ENCODE measurements at regions not wholly inside any gene's neighbourhood (a gene's known extent, or its start where the extent isn't known, plus 50 kb on each side); places are given as distances from the start of the nearest gene placed in this dataset.

- H3K4me3 ChIP-seq (ENCODE audit: low read length): no peak overlapping the region
- TF ChIP-seq MXI1 (conservative IDR thresholded peaks at IDR 0.05; ENCODE audit: poor library complexity, severe bottlenecking) (no peak), EZH2 (IDR thresholded peaks at IDR 0.05; ENCODE audit: borderline replicate concordance, insufficient read depth, low read length, poor library complexity, severe bottlenecking) (no peak), SMC3 (conservative IDR thresholded peaks at IDR 0.05; ENCODE audit: poor library complexity) (no peak), RAD21 (conservative IDR thresholded peaks at IDR 0.05) (no peak), CTCF (IDR thresholded peaks at IDR 0.05; ENCODE audit: poor library complexity, severe bottlenecking) (no peak), TAF1 (IDR thresholded peaks at IDR 0.05; ENCODE audit: low read depth) (no peak), POLR2AphosphoS5 (IDR thresholded peaks at IDR 0.05) (no peak)
- TF ChIP-seq, protein P1, sequence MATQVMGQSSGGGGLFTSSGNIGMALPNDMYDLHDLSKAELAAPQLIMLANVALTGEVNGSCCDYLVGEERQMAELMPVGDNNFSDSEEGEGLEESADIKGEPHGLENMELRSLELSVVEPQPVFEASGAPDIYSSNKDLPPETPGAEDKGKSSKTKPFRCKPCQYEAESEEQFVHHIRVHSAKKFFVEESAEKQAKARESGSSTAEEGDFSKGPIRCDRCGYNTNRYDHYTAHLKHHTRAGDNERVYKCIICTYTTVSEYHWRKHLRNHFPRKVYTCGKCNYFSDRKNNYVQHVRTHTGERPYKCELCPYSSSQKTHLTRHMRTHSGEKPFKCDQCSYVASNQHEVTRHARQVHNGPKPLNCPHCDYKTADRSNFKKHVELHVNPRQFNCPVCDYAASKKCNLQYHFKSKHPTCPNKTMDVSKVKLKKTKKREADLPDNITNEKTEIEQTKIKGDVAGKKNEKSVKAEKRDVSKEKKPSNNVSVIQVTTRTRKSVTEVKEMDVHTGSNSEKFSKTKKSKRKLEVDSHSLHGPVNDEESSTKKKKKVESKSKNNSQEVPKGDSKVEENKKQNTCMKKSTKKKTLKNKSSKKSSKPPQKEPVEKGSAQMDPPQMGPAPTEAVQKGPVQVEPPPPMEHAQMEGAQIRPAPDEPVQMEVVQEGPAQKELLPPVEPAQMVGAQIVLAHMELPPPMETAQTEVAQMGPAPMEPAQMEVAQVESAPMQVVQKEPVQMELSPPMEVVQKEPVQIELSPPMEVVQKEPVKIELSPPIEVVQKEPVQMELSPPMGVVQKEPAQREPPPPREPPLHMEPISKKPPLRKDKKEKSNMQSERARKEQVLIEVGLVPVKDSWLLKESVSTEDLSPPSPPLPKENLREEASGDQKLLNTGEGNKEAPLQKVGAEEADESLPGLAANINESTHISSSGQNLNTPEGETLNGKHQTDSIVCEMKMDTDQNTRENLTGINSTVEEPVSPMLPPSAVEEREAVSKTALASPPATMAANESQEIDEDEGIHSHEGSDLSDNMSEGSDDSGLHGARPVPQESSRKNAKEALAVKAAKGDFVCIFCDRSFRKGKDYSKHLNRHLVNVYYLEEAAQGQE (IDR thresholded peaks at IDR 0.05; ENCODE audit: borderline replicate concordance): no peak
- H3K27me3 ChIP-seq (ENCODE audit: insufficient read depth, low read depth, low read length): no peaks in the 10 kb centered on the region
- H3K9me3 ChIP-seq (ENCODE audit: low read length): no peaks in the 10 kb centered on the region
- no peak overlapping the region for H3K4me2 ChIP-seq (ENCODE audit: low read length)
- H4K20me1 ChIP-seq (ENCODE audit: insufficient read depth): no peaks in the 10 kb centered on the region
- no peaks in the 10 kb centered on the region for H3K36me3 ChIP-seq (ENCODE audit: insufficient read depth, low read length)
- no peaks in the 10 kb centered on the region for H3F3A ChIP-seq (ENCODE audit: insufficient read depth, low read length, poor library complexity, severe bottlenecking)
- H3K79me2 ChIP-seq (replicated peaks; ENCODE audit: insufficient read depth, low read length): no peaks in the 10 kb centered on the region
- H3K27ac ChIP-seq (ENCODE audit: low read length): no peak overlapping the region
- no peak overlapping the region for H3K9ac ChIP-seq (ENCODE audit: low read length)
- no peak overlapping the region for H2AFZ ChIP-seq (ENCODE audit: low read depth, low read length)
- no peaks in the 10 kb centered on the region for H3K9me2 ChIP-seq (ENCODE audit: insufficient read depth, low read length)
These were observed 936.6 kb upstream of the FANCL start for GRCh38 chr2:59177748-59178147.

- Histone ChIP-seq H3K9me2 (ENCODE audit: insufficient read depth, low read length) (no peaks in the 10 kb centered on the region), H3K4me3 (ENCODE audit: low read length) (no peak overlapping the region), H3K4me2 (ENCODE audit: low read length) (no peak overlapping the region), H3K9me3 (ENCODE audit: low read length) (no peaks in the 10 kb centered on the region), H4K20me1 (ENCODE audit: insufficient read depth) (no peaks in the 10 kb centered on the region), H3K27me3 (ENCODE audit: insufficient read depth, low read depth, low read length) (no peaks in the 10 kb centered on the region), H2AFZ (ENCODE audit: low read depth, low read length) (no peak overlapping the region), H3K27ac (ENCODE audit: low read length) (no peak overlapping the region), H3K79me2 (replicated peaks; ENCODE audit: insufficient read depth, low read length) (no peaks in the 10 kb centered on the region), H3K9ac (ENCODE audit: low read length) (no peak overlapping the region), H3K36me3 (ENCODE audit: insufficient read depth, low read length) (no peaks in the 10 kb centered on the region), H3F3A (ENCODE audit: insufficient read depth, low read length, poor library complexity, severe bottlenecking) (no peaks in the 10 kb centered on the region)
- TF ChIP-seq EZH2 (IDR thresholded peaks at IDR 0.05; ENCODE audit: borderline replicate concordance, insufficient read depth, low read length, poor library complexity, severe bottlenecking): no peak
- no peak for TF ChIP-seq CTCF (IDR thresholded peaks at IDR 0.05; ENCODE audit: poor library complexity, severe bottlenecking)
- TF ChIP-seq, protein P1 (IDR thresholded peaks at IDR 0.05; ENCODE audit: borderline replicate concordance): no peak
- TF ChIP-seq MXI1 (conservative IDR thresholded peaks at IDR 0.05; ENCODE audit: poor library complexity, severe bottlenecking): no peak
- TF ChIP-seq EP300 (conservative IDR thresholded peaks at IDR 0.05; ENCODE audit: poor library complexity, severe bottlenecking): no peak
- TF ChIP-seq RAD21 (conservative IDR thresholded peaks at IDR 0.05): no peak
- no peak for TF ChIP-seq TAF1 (IDR thresholded peaks at IDR 0.05; ENCODE audit: low read depth)
- no peak for TF ChIP-seq POLR2AphosphoS5 (IDR thresholded peaks at IDR 0.05)
- TF ChIP-seq SMC3 (conservative IDR thresholded peaks at IDR 0.05; ENCODE audit: poor library complexity): no peak
These were observed 935.6 kb upstream of the FANCL start for GRCh38 chr2:59176737-59177136.
